Common myeloid progenitor, CD34-positive (primary cell): ENCODE measurements at regions not wholly inside any gene's neighbourhood (a gene's known extent, or its start where the extent isn't known, plus 50 kb on each side); places are given as distances from the start of the nearest gene placed in this dataset.
"Not testable (repeated sequence)": the region's sequence is repeated elsewhere in the genome, so short reads cannot be mapped to it uniquely, and the experiment has no call there.

Experiments
- CTCF ChIA-PET: fragments of 350-600 bp; sonication (Branson Sonifier 250); formaldehyde crosslinking; loops from one replicate; lab custom pipeline; 2021; ENCODE audit warnings: antibody characterized with exemption; lab: Charles Lee
- POLR2A ChIA-PET: fragments of 350-600 bp; sonication (Branson Sonifier 250); formaldehyde crosslinking; loops from one replicate; lab custom pipeline; 2021; ENCODE audit warnings: antibody characterized with exemption; lab: Charles Lee
- DNase-seq, 3 donors: peaks; one replicate each; pipeline versions ENCODE4 v3.0.0 to v3.0.0-alpha.2; 2013
- H3K27ac ChIP-seq, 2 experiments: 1 replicate in 1 of 2; 2 replicates in 1 of 2; pipeline ENCODE4 v1.7.0; 2013; ENCODE audit warnings: inconsistent platforms in 2 of 2, low read length in 2 of 2, mild to moderate bottlenecking in 2 of 2, low read depth in 1 of 2, moderate library complexity in 1 of 2; ENCODE audit not compliant: severe bottlenecking in 2 of 2, insufficient read depth in 1 of 2, poor library complexity in 1 of 2
- H3K27me3 ChIP-seq, 5 experiments: replicated peaks in 2 of 5; 1 replicate in 3 of 5; 2 replicates in 2 of 5; pipeline versions ENCODE4 v1.6.1 to v1.7.0; 2013; ENCODE audit warnings: low read length in 4 of 5, mild to moderate bottlenecking in 2 of 5, moderate library complexity in 2 of 5, inconsistent platforms in 1 of 5; ENCODE audit not compliant: insufficient read depth in 5 of 5, control insufficient read depth in 4 of 5
- H3K36me3 ChIP-seq, 4 experiments: 1 replicate in 2 of 4; 2 replicates in 2 of 4; pipeline versions ENCODE4 v1.6.1 to v1.7.0; 2013; ENCODE audit warnings: low read length in 3 of 4, control low read depth in 1 of 4, mild to moderate bottlenecking in 1 of 4; ENCODE audit not compliant: control insufficient read depth in 4 of 4, insufficient read depth in 4 of 4
- H3K4me1 ChIP-seq, 4 experiments: 1 replicate in 3 of 4; 2 replicates in 1 of 4; pipeline versions ENCODE4 v1.6.1 to v1.7.1; 2013; ENCODE audit warnings: low read length in 3 of 4, mild to moderate bottlenecking in 3 of 4, control low read depth in 1 of 4, inconsistent platforms in 1 of 4, moderate library complexity in 1 of 4; ENCODE audit not compliant: control insufficient read depth in 4 of 4, insufficient read depth in 4 of 4; ENCODE audit errors: control extremely low read depth in 1 of 4
- H3K4me3 ChIP-seq, 7 experiments: 1 replicate in 4 of 7; 2 replicates in 3 of 7; pipeline versions ENCODE4 v1.5.1 to v1.7.0; 2013; ENCODE audit warnings: mild to moderate bottlenecking in 7 of 7, low read length in 6 of 7, moderate library complexity in 6 of 7, inconsistent platforms in 2 of 7, low read depth in 2 of 7, control low read depth in 1 of 7; ENCODE audit not compliant: insufficient read depth in 4 of 7, control insufficient read depth in 1 of 7; ENCODE audit errors: extremely low read depth in 1 of 7
- H3K9me3 ChIP-seq, 5 experiments: 1 replicate in 4 of 5; 2 replicates in 1 of 5; pipeline versions ENCODE4 v1.6.1 to v1.7.1; 2013; ENCODE audit warnings: low read length in 4 of 5, mild to moderate bottlenecking in 2 of 5, inconsistent platforms in 1 of 5, low read depth in 1 of 5, moderate library complexity in 1 of 5; ENCODE audit not compliant: control insufficient read depth in 4 of 5, insufficient read depth in 2 of 5; ENCODE audit errors: control extremely low read depth in 1 of 5
- WGBS: methylation state at CpG from one replicate; pipeline ENCODE4 v1.1.5; 2013; ENCODE audit not compliant: insufficient coverage; 5-methylcytosine and 5-hydroxymethylcytosine counted together

DNA sequence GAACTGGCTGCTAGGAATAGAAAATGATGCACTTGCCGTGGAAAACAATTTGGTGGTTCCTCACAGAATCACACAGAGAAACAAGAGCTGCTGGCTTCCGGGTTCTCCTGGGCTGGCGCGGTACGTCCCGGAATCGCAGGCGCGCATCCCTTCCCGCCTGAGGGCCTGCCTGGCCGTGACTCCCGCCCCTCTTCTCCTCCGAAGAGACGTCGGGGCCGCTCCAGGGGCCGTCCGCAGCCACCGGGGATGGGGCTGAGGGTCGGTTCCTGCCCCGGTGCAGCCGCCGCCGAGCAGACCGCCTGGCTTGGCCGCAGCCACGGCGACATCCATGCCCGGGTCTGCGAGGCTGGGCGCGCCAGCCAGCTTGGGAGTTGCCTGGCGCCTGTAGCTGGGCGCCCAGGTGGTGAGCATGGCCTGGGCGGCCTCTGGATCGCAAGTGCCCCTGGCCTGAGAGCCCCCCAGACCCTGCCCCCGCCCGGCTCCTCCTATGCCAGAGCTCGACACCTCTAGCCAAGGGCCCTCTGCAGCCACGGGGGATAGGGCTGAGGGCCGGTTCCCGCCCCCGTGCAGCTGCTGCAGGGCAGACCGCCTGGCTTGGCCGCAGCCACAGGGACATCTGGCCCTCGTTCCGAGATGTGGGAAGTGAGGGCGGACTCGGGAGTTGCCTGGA lies 83.9 kb upstream of the ZNG1F start:
- H3K27ac ChIP-seq, POLR2A ChIA-PET, CTCF ChIA-PET, H3K9me3 ChIP-seq, H3K4me1 ChIP-seq, H3K36me3 ChIP-seq, H3K27me3 ChIP-seq: not testable (repeated sequence)
- DNase-seq: peak in 2 of 3 donors; percentile 3 to 22
- 0% methylated on average over 9 of the region's 49 CpGs for WGBS
- H3K4me3 ChIP-seq: peak overlapping the region in 6 of 7 experiments; percentile 38 to 69 (median 49)

DNA sequence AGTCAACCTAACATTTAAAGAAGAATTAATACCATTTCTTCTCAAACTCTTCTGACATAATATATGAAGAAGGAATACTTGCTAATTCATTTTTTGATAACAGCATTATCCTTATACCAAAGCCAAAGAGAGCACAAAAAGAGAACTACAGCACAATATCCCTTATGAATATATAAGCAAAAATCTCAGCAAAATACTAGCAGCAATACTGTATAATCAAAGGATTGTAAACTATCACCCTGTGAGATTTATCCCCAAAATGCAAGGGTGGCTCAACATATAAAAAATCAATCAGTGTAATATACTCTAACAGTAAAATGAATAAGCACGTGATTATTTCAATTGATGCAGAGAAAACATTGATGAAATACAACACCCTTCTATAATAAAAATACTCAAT lies 81.9 kb upstream of the ZNG1F start:
- DNase-seq, H3K4me3 ChIP-seq, POLR2A ChIA-PET, CTCF ChIA-PET, H3K9me3 ChIP-seq, H3K4me1 ChIP-seq, H3K27ac ChIP-seq, H3K36me3 ChIP-seq: not testable (repeated sequence)
- WGBS: no CpG with 5 or more reads among the region's 1 CpG
- peaks cover 0 to 11% (median 2%) of the 10 kb centered on the region in 5 experiments for H3K27me3 ChIP-seq

DNA sequence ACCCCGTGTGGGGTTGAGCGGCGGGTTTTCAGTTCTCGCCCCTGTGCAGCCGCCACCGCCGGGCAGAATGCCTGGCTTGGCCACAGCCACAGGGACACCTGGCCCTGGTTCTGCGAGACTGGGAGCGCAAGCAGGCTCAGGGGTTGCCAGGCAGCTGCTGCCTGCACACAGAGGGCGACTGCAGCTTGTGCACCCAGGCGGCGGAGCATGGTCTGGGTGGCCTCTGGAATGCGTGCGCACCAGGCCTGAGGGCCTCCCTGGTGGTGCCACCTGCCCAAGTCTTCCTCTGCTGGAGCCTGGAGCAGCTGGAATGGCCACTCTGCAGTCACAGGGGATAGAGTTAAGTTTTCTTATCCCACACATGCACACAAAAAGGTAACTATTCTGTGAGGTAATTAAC lies 80.4 kb upstream of the ZNG1F start:
- peak in 1 of 3 donors; percentile 2 for DNase-seq
- CTCF ChIA-PET: not testable (repeated sequence)
- peaks cover 0 to 11% (median 2%) of the 10 kb centered on the region in 5 experiments for H3K27me3 ChIP-seq

GRCh38 chr9:41269054-41269453 lies 79.9 kb upstream of the ZNG1F start:
- H3K36me3 ChIP-seq, POLR2A ChIA-PET, H3K9me3 ChIP-seq, CTCF ChIA-PET, H3K27ac ChIP-seq, H3K4me1 ChIP-seq, H3K4me3 ChIP-seq: not testable (repeated sequence)
- H3K27me3 ChIP-seq: peaks cover 0 to 11% (median 2%) of the 10 kb centered on the region in 5 experiments
- DNase-seq: peak in 2 of 3 donors; percentile 41 to 57
- WGBS: 76% methylated on average over 9 of the region's 18 CpGs

More for the DNA sequence above, 80.4 kb upstream of the ZNG1F start:
- H3K9me3 ChIP-seq, H3K36me3 ChIP-seq, H3K27ac ChIP-seq, POLR2A ChIA-PET, H3K4me3 ChIP-seq, H3K4me1 ChIP-seq: not testable (repeated sequence)
- WGBS: 100% methylated on average over 1 of the region's 14 CpGs

DNA sequence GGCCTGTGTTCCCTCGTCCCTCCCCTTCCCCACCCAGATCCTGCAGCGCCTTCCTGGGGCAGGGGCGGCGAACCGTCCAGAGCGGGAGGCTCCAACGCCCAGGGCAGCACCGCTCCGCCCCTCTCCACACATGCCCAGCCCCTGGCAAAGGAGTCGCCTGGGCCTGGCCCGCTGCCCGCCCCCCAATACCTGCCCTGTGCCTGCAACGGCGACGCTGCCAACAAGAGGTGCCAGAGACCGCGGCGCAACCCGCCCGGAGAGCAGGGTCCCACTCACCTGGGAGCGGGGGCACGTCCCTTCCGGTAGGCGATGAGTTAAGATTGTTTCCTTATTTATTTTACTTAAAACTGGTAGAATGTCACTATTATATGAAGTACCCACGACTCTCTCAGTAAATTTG lies 77.5 kb upstream of the ZNG1F start:
- POLR2A ChIA-PET, H3K4me1 ChIP-seq, H3K27me3 ChIP-seq, H3K27ac ChIP-seq, CTCF ChIA-PET, H3K9me3 ChIP-seq, H3K36me3 ChIP-seq: not testable (repeated sequence)
- peak in 1 of 3 donors; percentile 13 for DNase-seq
- WGBS: no CpG with 5 or more reads among the region's 25 CpGs
- peak overlapping the region in 3 of 7 experiments; percentile 24 to 50 (median 36) for H3K4me3 ChIP-seq

DNA sequence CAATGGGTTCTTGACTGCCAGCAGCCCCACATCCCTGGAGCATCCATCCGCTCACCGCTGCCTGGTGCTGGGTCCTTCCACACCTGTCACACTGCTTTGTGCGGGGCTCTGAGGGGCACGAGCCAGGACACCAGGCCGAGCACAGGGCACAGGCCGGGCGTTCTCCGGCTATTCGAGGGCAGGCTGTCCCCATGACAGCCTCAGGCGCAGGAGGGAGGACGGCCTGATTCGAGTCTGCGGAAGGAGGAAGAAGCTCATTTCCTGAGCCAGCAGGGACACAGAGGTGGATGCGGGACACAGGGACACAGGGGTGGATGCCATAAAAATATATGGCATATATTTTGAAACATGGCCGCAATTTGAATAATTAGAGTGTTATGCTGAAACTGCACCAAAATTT lies 76.9 kb upstream of the ZNG1F start:
- H3K36me3 ChIP-seq, CTCF ChIA-PET, H3K27ac ChIP-seq, H3K9me3 ChIP-seq, H3K4me3 ChIP-seq, H3K4me1 ChIP-seq, DNase-seq, POLR2A ChIA-PET, H3K27me3 ChIP-seq: not testable (repeated sequence)
- no CpG with 5 or more reads among the region's 15 CpGs for WGBS

DNA sequence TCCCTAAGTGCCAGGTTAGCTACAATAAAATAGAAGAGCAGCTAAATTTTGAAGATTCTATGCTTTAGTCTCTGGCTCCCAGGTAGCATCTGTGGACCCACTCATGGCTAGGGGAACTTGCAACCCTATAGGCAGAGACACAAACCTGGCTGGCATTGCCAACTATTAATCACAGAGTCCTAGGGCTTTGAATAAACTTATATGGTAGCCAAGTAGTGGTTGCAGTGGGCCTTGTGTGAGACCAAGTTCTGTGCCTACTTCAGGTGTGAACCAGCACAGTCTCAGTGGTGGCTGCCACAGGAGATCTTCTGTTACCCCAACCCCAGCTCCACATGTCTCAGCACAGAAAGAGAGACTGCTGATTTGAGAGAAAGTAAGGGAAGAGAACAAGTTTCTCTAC lies 62.9 kb upstream of the ZNG1F start:
- H3K9me3 ChIP-seq, H3K4me1 ChIP-seq, POLR2A ChIA-PET, H3K4me3 ChIP-seq, H3K27me3 ChIP-seq, H3K36me3 ChIP-seq, CTCF ChIA-PET, DNase-seq, H3K27ac ChIP-seq: not testable (repeated sequence)
